ENCODE measurements at regions not wholly inside any gene's neighbourhood (a gene's known extent, or its start where the extent isn't known, plus 50 kb on each side); places are given as distances from the start of the nearest gene placed in this dataset.

- no peak overlapping the region for H3K4me3 ChIP-seq (ENCODE audit: low read depth, low read length)
Observed at GRCh38 chrX:97797076-97797475, 913.4 kb downstream of the RPA4 start.

GRCh38 chrX:97806238-97806637 is 922.5 kb downstream of the RPA4 start:
- TF ChIP-seq CTCF (IDR thresholded peaks at IDR 0.05; ENCODE audit: borderline replicate concordance, insufficient read depth, low read depth, low read length): no peak
- no peak overlapping the region for H3K4me3 ChIP-seq (ENCODE audit: low read depth, low read length)

More at GRCh38 chrX:97797076-97797475, 913.4 kb downstream of the RPA4 start:
- TF ChIP-seq CTCF (IDR thresholded peaks at IDR 0.05; ENCODE audit: borderline replicate concordance, insufficient read depth, low read depth, low read length): no peak

GRCh38 chrX:97806946-97807345 is 923.2 kb downstream of the RPA4 start:
- TF ChIP-seq CTCF (IDR thresholded peaks at IDR 0.05; ENCODE audit: borderline replicate concordance, insufficient read depth, low read depth, low read length): no peak
- no peak overlapping the region for H3K4me3 ChIP-seq (ENCODE audit: low read depth, low read length)

- TF ChIP-seq CTCF (IDR thresholded peaks at IDR 0.05; ENCODE audit: borderline replicate concordance, insufficient read depth, low read depth, low read length): no peak
- no peak overlapping the region for H3K4me3 ChIP-seq (ENCODE audit: low read depth, low read length)
Observed at GRCh38 chrX:97820170-97820569, 936.5 kb downstream of the RPA4 start.

- no peak overlapping the region for H3K4me3 ChIP-seq (ENCODE audit: low read depth, low read length)
- TF ChIP-seq CTCF (IDR thresholded peaks at IDR 0.05; ENCODE audit: borderline replicate concordance, insufficient read depth, low read depth, low read length): no peak
Observed at GRCh38 chrX:97828471-97828870, 944.8 kb downstream of the RPA4 start.

- TF ChIP-seq CTCF (IDR thresholded peaks at IDR 0.05; ENCODE audit: borderline replicate concordance, insufficient read depth, low read depth, low read length): no peak
- H3K4me3 ChIP-seq (ENCODE audit: low read depth, low read length): no peak overlapping the region
Observed at GRCh38 chrX:97835969-97836368, 952.3 kb downstream of the RPA4 start.

GRCh38 chrX:97841544-97842179 is 958.0 kb downstream of the RPA4 start:
- no peak overlapping the region for H3K4me3 ChIP-seq (ENCODE audit: low read depth, low read length)
- TF ChIP-seq CTCF (IDR thresholded peaks at IDR 0.05; ENCODE audit: borderline replicate concordance, insufficient read depth, low read depth, low read length): no peak
